Body of pancreas (tissue), 4 donors: ENCODE measurements at regions not wholly inside any gene's neighbourhood (a gene's known extent, or its start where the extent isn't known, plus 50 kb on each side); places are given as distances from the start of the nearest gene placed in this dataset.

Experiments
- POLR2A ChIP-seq, 3 donors: fragments of 450-650 bp; IDR thresholded peaks; one replicate each; pipeline ENCODE4 v1.6.1; 2016; ENCODE audit warnings: antibody characterized with exemption in 3 of 3, mild to moderate bottlenecking in 2 of 3
- TF ChIP-seq, protein P1 (sequence below), 7 experiments: fragments of 450-650 bp in 4 of 7; fragments of 200-600 bp in 3 of 7; sonication (generic) in 3 of 7; IDR thresholded peaks; one replicate each; pipeline ENCODE4 v1.5.1; 2016 to 2019; ENCODE audit warnings: antibody characterized with exemption in 7 of 7

DNA sequence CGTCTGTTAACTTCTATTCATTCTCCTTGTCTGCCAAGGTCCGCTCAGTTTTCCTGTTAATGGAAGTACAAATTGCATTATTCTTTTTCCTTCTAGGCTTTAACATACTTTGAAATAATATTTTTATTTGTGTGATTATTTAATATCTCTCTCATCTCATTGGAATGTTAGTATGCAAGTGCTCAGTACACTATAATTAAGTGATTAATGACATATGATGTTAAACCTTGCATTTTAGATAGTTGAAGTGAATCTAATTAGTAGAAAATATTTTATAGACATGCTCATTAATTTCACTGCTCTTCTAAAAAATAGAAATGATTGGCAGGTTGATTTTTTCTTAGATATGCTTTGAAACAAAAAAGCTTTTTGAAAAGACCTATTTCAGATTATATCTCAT, 1079.8 kb downstream of the RAPGEF2 start:
- TF ChIP-seq POLR2A (IDR thresholded peaks at IDR 0.05) = no peak
- TF ChIP-seq, protein P1, sequence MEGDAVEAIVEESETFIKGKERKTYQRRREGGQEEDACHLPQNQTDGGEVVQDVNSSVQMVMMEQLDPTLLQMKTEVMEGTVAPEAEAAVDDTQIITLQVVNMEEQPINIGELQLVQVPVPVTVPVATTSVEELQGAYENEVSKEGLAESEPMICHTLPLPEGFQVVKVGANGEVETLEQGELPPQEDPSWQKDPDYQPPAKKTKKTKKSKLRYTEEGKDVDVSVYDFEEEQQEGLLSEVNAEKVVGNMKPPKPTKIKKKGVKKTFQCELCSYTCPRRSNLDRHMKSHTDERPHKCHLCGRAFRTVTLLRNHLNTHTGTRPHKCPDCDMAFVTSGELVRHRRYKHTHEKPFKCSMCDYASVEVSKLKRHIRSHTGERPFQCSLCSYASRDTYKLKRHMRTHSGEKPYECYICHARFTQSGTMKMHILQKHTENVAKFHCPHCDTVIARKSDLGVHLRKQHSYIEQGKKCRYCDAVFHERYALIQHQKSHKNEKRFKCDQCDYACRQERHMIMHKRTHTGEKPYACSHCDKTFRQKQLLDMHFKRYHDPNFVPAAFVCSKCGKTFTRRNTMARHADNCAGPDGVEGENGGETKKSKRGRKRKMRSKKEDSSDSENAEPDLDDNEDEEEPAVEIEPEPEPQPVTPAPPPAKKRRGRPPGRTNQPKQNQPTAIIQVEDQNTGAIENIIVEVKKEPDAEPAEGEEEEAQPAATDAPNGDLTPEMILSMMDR (IDR thresholded peaks at IDR 0.05) = no peak
